ENCODE measurements at regions not wholly inside any gene's neighbourhood (a gene's known extent, or its start where the extent isn't known, plus 50 kb on each side); places are given as distances from the start of the nearest gene placed in this dataset.

DNA sequence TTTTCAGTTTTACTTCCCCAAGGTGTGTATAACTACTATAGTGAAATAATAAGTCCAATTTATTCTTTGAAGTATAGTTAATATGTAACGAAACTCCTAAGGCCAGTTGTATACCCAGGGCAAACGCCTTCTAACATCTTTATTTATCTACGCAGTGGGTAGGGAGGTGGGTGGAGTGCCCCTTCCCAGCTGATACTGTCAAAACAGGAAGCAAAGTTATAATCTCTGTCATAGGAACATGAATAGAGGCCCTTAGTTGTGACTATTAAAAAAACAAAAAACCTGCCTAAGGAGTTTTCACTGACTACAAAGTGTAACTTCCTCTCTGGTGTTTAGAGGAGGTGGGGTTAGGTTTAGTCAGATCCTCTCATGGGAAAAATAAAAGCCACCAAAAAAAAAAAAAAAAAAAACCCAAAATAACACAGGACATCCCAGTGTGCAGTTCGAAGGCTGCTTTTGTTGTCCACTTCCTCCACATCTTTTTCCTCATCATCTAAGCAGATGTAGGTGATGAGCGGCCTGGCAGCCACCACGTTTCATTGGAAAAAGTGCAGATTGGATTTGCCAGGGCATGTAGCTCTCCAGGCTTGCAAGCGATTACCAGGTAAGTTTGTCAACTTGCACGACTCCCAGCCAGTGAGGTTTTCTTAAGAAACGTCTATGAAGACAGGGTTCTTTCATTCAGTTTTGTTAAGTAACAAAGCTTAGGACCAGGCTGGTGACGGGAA lies 58.7 kb downstream of the UTRN start (continued):
- TF ChIP-seq, protein P1, sequence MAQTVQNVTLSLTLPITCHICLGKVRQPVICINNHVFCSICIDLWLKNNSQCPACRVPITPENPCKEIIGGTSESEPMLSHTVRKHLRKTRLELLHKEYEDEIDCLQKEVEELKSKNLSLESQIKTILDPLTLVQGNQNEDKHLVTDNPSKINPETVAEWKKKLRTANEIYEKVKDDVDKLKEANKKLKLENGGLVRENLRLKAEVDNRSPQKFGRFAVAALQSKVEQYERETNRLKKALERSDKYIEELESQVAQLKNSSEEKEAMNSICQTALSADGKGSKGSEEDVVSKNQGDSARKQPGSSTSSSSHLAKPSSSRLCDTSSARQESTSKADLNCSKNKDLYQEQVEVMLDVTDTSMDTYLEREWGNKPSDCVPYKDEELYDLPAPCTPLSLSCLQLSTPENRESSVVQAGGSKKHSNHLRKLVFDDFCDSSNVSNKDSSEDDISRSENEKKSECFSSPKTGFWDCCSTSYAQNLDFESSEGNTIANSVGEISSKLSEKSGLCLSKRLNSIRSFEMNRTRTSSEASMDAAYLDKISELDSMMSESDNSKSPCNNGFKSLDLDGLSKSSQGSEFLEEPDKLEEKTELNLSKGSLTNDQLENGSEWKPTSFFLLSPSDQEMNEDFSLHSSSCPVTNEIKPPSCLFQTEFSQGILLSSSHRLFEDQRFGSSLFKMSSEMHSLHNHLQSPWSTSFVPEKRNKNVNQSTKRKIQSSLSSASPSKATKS (CRISPR knock-in tag; IDR thresholded peaks at IDR 0.05) = peak; percentile 51; the same call in 1 of the 2 replicates
- TF ChIP-seq ZNF263 (CRISPR knock-in tag; IDR thresholded peaks at IDR 0.05) (no peak), ZNF260 (CRISPR knock-in tag; IDR thresholded peaks at IDR 0.05; ENCODE audit: borderline replicate concordance, low read depth) (no peak), SIN3B (IDR thresholded peaks at IDR 0.05; ENCODE audit: low read length) (no peak), ZNF34 (CRISPR knock-in tag; IDR thresholded peaks at IDR 0.05; ENCODE audit: borderline replicate concordance) (0 out of 2 replicates have a peak, but pooled peaks have one; percentile 75), EZH2 (conservative IDR thresholded peaks at IDR 0.05; ENCODE audit: low read depth, low read length) (no peak), ZNF230 (CRISPR knock-in tag; IDR thresholded peaks at IDR 0.05) (0 out of 2 replicates have a peak, but pooled peaks have one; percentile 31), FOXO1 (CRISPR knock-in tag; IDR thresholded peaks at IDR 0.05) (peak; percentile 97), ZNF264 (CRISPR knock-in tag; IDR thresholded peaks at IDR 0.05) (no peak), RNF2 (conservative IDR thresholded peaks at IDR 0.05; ENCODE audit: low read depth) (no peak), ELF4 (CRISPR knock-in tag; IDR thresholded peaks at IDR 0.05; ENCODE audit: borderline replicate concordance) (peak; percentile 88), ZNF788 (CRISPR knock-in tag; IDR thresholded peaks at IDR 0.05; ENCODE audit: borderline replicate concordance) (0 out of 2 replicates have a peak, but pooled peaks have one; percentile 37), JARID2 (CRISPR knock-in tag; IDR thresholded peaks at IDR 0.05; ENCODE audit: insufficient replicate concordance) (no peak), NR1H2 (CRISPR knock-in tag; IDR thresholded peaks at IDR 0.05; ENCODE audit: borderline replicate concordance, low read depth) (no peak), POLR2AphosphoS2 (IDR thresholded peaks at IDR 0.05; ENCODE audit: low read depth, low read length) (no peak), NCOA2 (CRISPR knock-in tag; IDR thresholded peaks at IDR 0.05) (peak; percentile 97)
- TF ChIP-seq, protein P2, sequence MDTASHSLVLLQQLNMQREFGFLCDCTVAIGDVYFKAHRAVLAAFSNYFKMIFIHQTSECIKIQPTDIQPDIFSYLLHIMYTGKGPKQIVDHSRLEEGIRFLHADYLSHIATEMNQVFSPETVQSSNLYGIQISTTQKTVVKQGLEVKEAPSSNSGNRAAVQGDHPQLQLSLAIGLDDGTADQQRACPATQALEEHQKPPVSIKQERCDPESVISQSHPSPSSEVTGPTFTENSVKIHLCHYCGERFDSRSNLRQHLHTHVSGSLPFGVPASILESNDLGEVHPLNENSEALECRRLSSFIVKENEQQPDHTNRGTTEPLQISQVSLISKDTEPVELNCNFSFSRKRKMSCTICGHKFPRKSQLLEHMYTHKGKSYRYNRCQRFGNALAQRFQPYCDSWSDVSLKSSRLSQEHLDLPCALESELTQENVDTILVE (CRISPR knock-in tag; IDR thresholded peaks at IDR 0.05) = peak; percentile 84; the same call in 1 of the 2 replicates
- TF ChIP-seq, protein P3, sequence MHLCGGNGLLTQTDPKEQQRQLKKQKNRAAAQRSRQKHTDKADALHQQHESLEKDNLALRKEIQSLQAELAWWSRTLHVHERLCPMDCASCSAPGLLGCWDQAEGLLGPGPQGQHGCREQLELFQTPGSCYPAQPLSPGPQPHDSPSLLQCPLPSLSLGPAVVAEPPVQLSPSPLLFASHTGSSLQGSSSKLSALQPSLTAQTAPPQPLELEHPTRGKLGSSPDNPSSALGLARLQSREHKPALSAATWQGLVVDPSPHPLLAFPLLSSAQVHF (CRISPR knock-in tag; IDR thresholded peaks at IDR 0.05) = no peak
- TF ChIP-seq, protein P4, sequence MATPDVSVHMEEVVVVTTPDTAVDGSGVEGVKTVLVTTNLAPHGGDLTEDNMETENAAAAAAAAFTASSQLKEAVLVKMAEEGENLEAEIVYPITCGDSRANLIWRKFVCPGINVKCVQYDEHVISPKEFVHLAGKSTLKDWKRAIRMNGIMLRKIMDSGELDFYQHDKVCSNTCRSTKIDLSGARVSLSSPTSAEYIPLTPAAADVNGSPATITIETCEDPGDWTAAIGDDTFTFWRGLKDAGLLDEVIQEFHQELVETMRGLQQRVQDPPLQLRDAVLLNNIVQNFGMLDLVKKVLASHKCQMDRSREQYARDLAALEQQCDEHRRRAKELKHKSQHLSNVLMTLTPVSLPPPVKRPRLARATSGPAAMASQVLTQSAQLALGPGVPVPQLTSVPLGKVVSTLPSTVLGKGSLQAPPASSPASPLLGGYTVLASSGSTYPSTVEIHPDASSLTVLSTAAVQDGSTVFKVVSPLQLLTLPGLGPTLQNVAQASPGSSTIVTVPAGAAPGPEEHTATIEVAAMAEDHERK (CRISPR knock-in tag; IDR thresholded peaks at IDR 0.05; ENCODE audit: low read depth) = no peak
- TF ChIP-seq, protein P5, sequence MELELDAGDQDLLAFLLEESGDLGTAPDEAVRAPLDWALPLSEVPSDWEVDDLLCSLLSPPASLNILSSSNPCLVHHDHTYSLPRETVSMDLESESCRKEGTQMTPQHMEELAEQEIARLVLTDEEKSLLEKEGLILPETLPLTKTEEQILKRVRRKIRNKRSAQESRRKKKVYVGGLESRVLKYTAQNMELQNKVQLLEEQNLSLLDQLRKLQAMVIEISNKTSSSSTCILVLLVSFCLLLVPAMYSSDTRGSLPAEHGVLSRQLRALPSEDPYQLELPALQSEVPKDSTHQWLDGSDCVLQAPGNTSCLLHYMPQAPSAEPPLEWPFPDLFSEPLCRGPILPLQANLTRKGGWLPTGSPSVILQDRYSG (CRISPR knock-in tag; IDR thresholded peaks at IDR 0.05) = no peak
- TF ChIP-seq, protein P6, sequence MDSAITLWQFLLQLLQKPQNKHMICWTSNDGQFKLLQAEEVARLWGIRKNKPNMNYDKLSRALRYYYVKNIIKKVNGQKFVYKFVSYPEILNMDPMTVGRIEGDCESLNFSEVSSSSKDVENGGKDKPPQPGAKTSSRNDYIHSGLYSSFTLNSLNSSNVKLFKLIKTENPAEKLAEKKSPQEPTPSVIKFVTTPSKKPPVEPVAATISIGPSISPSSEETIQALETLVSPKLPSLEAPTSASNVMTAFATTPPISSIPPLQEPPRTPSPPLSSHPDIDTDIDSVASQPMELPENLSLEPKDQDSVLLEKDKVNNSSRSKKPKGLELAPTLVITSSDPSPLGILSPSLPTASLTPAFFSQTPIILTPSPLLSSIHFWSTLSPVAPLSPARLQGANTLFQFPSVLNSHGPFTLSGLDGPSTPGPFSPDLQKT (CRISPR knock-in tag; IDR thresholded peaks at IDR 0.05; ENCODE audit: borderline replicate concordance) = no peak

Data from HepG2 (cell line).